ENCODE measurements at regions not wholly inside any gene's neighbourhood (a gene's known extent, or its start where the extent isn't known, plus 50 kb on each side); places are given as distances from the start of the nearest gene placed in this dataset.

GRCh38 chr22:48957987-48958321 lies 869.7 kb downstream of the BRD1 start:
- H3K36me3 ChIP-seq (ENCODE audit: control insufficient read depth in 1 of 2, insufficient read depth in 2 of 2, low read length in 2 of 2): no peaks in the 10 kb centered on the region
- TF ChIP-seq POLR2AphosphoS5 (IDR thresholded peaks at IDR 0.05; ENCODE audit: low read depth, low read length) (no peak), ELF1 (IDR thresholded peaks at IDR 0.05; ENCODE audit: borderline replicate concordance, low read depth) (no peak), ZBTB33 (IDR thresholded peaks at IDR 0.05; ENCODE audit: extremely low read depth, insufficient replicate concordance, low read length) (no peak), EZH2 (IDR thresholded peaks at IDR 0.05) (no peak), CEBPB (IDR thresholded peaks at IDR 0.05; ENCODE audit: low read depth) (no peak), CBX3 (IDR thresholded peaks at IDR 0.05; ENCODE audit: low read depth) (no peak), REST (IDR thresholded peaks at IDR 0.05; ENCODE audit: low read depth) (no peak)
- ChIA-PET POLR2A (no interaction called here), RAD21 (ENCODE audit: low non-redundant PET in 1 of 2, low total read pairs in 2 of 2, uncharacterized antibody in 2 of 2, unreplicated experiment in 2 of 2) (no interaction called here), CTCF (no interaction called here)
- no peak overlapping the region for H3K4me2 ChIP-seq (ENCODE audit: low read length)
- no peak overlapping the region for H3K4me3 ChIP-seq (replicated peaks in 1 of 2; ENCODE audit: low read depth in 1 of 2, low read length in 2 of 2)
- H3K9me2 ChIP-seq (ENCODE audit: insufficient read depth): no peaks in the 10 kb centered on the region
- ATAC-seq (no peak), DNase-seq (ENCODE audit: low read depth, low spot score) (no peak)
- H4K20me1 ChIP-seq (ENCODE audit: insufficient read depth): no peaks in the 10 kb centered on the region
- no peak overlapping the region for H2AFZ ChIP-seq (ENCODE audit: low read depth, low read length, poor library complexity, severe bottlenecking)
- H3K4me1 ChIP-seq (ENCODE audit: control insufficient read depth in 1 of 2, insufficient read depth in 2 of 2, low read length in 2 of 2): no peaks in the 10 kb centered on the region
- H3K27ac ChIP-seq (ENCODE audit: low read depth, low read length): no peak overlapping the region
- BruUV-seq (replicated peaks): no TSS peak
- intact Hi-C loops (cut with micrococcal nuclease): no loop called here
- H3K9me3 ChIP-seq (ENCODE audit: control insufficient read depth in 1 of 2, insufficient read depth in 1 of 2, low read depth in 1 of 2, low read length in 2 of 2): no peaks in the 10 kb centered on the region
- H3K79me2 ChIP-seq (ENCODE audit: insufficient read depth, low read length): no peaks in the 10 kb centered on the region
- H3K27me3 ChIP-seq (ENCODE audit: insufficient read depth, low read length): no peaks in the 10 kb centered on the region
- no peak overlapping the region for H3K9ac ChIP-seq (ENCODE audit: low read length)
